Renal pelvis (tissue), 1 donor: ENCODE measurements at regions not wholly inside any gene's neighbourhood (a gene's known extent, or its start where the extent isn't known, plus 50 kb on each side); places are given as distances from the start of the nearest gene placed in this dataset.
"Not testable (repeated sequence)": the region's sequence is repeated elsewhere in the genome, so short reads cannot be mapped to it uniquely, and the experiment has no call there.

Experiments
- DNase-seq: peaks from one replicate; pipeline ENCODE4 v3.0.0-alpha.2; 2013

GRCh38 chr6:165167861-165168260 is 141.5 kb downstream of the C6orf118 start:
- DNase-seq, result no peak

- DNase-seq, result no peak
These were observed 142.1 kb downstream of the C6orf118 start for GRCh38 chr6:165167311-165167710.

GRCh38 chr6:165163519-165163918 is 145.9 kb downstream of the C6orf118 start:
- no peak for DNase-seq

- no peak for DNase-seq
These were observed 149.9 kb downstream of the C6orf118 start for GRCh38 chr6:165159460-165159859.

- DNase-seq, result no peak
These were observed 162.9 kb downstream of the C6orf118 start for GRCh38 chr6:165146456-165146855.

GRCh38 chr6:165135889-165136288 is 173.5 kb downstream of the C6orf118 start:
- DNase-seq, result no peak

GRCh38 chr6:165129086-165129485 is 180.3 kb downstream of the C6orf118 start:
- DNase-seq, result no peak

- not testable (repeated sequence) for DNase-seq
These were observed 181.7 kb downstream of the C6orf118 start for GRCh38 chr6:165127743-165128142.

GRCh38 chr6:165124681-165125080 is 184.7 kb downstream of the C6orf118 start:
- not testable (repeated sequence) for DNase-seq

- DNase-seq, result no peak
These were observed 190.0 kb downstream of the C6orf118 start for GRCh38 chr6:165119231-165120020.

- DNase-seq, result no peak
These were observed 190.7 kb downstream of the C6orf118 start for GRCh38 chr6:165118736-165119135.

- DNase-seq, result no peak
These were observed 191.6 kb downstream of the C6orf118 start for GRCh38 chr6:165117806-165118205.

- no peak for DNase-seq
These were observed 192.3 kb downstream of the C6orf118 start for GRCh38 chr6:165117121-165117520.

GRCh38 chr6:165110860-165111259 is 198.5 kb downstream of the C6orf118 start:
- DNase-seq, result no peak

- no peak for DNase-seq
These were observed 200.4 kb downstream of the C6orf118 start for GRCh38 chr6:165109011-165109410.

- no peak for DNase-seq
These were observed 203.1 kb downstream of the C6orf118 start for GRCh38 chr6:165106261-165106660.

- DNase-seq, result no peak
These were observed 211.2 kb downstream of the C6orf118 start for GRCh38 chr6:165098165-165098564.

- no peak for DNase-seq
These were observed 212.5 kb downstream of the C6orf118 start for GRCh38 chr6:165096868-165097267.

GRCh38 chr6:165096209-165096608 is 213.2 kb downstream of the C6orf118 start:
- DNase-seq, result no peak

- no peak for DNase-seq
These were observed 216.4 kb downstream of the C6orf118 start for GRCh38 chr6:165092881-165093595.

- DNase-seq, result no peak
These were observed 218.2 kb downstream of the C6orf118 start for GRCh38 chr6:165091121-165091785.

- no peak for DNase-seq
These were observed 219.2 kb downstream of the C6orf118 start for GRCh38 chr6:165090242-165090641.

GRCh38 chr6:165086814-165087213 is 222.6 kb downstream of the C6orf118 start:
- DNase-seq, result peak; percentile 23
